HL-60 (cell line): ENCODE measurements at regions not wholly inside any gene's neighbourhood (a gene's known extent, or its start where the extent isn't known, plus 50 kb on each side); places are given as distances from the start of the nearest gene placed in this dataset.

Experiments used
- GABPA ChIP-seq: IDR thresholded peaks from 2 replicates; pipeline ENCODE4 v1.6.1; 2012; ENCODE audit warnings: low read depth
- POLR2AphosphoS5 ChIP-seq: IDR thresholded peaks from 2 replicates; pipeline ENCODE4 v1.6.1; 2012; ENCODE audit warnings: low read depth
- SPI1 ChIP-seq: IDR thresholded peaks from 2 replicates; pipeline ENCODE4 v1.6.1; 2012; ENCODE audit warnings: low read depth, mild to moderate bottlenecking, borderline replicate concordance
- TF ChIP-seq, protein P1 (sequence below): IDR thresholded peaks from one replicate; pipeline ENCODE4 v1.5.1; 2011; ENCODE audit warnings: low read length, control low read depth, inconsistent platforms; ENCODE audit not compliant: insufficient read depth
- TF ChIP-seq, protein P2 (sequence below): IDR thresholded peaks from 2 replicates; pipeline ENCODE4 v1.6.1; 2012; ENCODE audit warnings: low read depth; ENCODE audit not compliant: insufficient replicate concordance

DNA sequence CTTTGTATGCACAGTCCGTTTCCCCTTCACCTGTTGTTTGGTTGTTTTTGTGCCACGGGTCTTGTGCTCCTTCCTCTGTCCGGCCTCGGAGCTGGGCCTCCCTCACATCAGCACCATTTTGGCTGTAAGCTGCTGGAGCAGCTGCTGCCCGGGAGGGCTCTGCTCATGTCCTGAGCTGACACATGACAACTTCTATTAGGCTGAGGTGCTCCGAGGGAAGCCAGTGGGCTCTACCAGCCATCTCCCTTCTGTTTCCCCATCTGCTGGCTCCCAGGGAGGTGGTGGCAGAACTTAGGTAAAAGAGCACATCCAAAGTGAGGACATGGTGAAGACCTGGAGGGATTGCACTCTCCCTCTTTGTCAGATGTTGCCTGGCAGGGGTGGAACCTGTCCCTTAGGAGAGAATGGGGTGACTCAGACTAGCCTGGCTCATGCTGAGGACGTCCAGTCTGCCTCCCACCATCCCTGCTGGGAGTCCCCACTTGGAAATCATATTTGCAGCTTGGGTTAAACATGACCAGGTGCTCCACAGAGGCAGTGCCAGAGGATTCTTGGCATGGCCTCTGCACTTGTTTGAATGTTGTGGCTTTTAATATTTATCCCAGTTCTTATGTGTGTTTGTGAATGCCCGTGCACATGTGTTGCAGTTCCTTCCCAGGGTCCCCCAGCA lies 49.8 kb upstream of the TNP1 start:
- TF ChIP-seq, protein P1, sequence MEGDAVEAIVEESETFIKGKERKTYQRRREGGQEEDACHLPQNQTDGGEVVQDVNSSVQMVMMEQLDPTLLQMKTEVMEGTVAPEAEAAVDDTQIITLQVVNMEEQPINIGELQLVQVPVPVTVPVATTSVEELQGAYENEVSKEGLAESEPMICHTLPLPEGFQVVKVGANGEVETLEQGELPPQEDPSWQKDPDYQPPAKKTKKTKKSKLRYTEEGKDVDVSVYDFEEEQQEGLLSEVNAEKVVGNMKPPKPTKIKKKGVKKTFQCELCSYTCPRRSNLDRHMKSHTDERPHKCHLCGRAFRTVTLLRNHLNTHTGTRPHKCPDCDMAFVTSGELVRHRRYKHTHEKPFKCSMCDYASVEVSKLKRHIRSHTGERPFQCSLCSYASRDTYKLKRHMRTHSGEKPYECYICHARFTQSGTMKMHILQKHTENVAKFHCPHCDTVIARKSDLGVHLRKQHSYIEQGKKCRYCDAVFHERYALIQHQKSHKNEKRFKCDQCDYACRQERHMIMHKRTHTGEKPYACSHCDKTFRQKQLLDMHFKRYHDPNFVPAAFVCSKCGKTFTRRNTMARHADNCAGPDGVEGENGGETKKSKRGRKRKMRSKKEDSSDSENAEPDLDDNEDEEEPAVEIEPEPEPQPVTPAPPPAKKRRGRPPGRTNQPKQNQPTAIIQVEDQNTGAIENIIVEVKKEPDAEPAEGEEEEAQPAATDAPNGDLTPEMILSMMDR = no peak
- TF ChIP-seq GABPA = no peak
- TF ChIP-seq, protein P2, sequence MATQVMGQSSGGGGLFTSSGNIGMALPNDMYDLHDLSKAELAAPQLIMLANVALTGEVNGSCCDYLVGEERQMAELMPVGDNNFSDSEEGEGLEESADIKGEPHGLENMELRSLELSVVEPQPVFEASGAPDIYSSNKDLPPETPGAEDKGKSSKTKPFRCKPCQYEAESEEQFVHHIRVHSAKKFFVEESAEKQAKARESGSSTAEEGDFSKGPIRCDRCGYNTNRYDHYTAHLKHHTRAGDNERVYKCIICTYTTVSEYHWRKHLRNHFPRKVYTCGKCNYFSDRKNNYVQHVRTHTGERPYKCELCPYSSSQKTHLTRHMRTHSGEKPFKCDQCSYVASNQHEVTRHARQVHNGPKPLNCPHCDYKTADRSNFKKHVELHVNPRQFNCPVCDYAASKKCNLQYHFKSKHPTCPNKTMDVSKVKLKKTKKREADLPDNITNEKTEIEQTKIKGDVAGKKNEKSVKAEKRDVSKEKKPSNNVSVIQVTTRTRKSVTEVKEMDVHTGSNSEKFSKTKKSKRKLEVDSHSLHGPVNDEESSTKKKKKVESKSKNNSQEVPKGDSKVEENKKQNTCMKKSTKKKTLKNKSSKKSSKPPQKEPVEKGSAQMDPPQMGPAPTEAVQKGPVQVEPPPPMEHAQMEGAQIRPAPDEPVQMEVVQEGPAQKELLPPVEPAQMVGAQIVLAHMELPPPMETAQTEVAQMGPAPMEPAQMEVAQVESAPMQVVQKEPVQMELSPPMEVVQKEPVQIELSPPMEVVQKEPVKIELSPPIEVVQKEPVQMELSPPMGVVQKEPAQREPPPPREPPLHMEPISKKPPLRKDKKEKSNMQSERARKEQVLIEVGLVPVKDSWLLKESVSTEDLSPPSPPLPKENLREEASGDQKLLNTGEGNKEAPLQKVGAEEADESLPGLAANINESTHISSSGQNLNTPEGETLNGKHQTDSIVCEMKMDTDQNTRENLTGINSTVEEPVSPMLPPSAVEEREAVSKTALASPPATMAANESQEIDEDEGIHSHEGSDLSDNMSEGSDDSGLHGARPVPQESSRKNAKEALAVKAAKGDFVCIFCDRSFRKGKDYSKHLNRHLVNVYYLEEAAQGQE = no peak
- TF ChIP-seq POLR2AphosphoS5 = no peak
- TF ChIP-seq SPI1 = no peak
